Prostate gland (tissue), 2 donors: ENCODE measurements at regions not wholly inside any gene's neighbourhood (a gene's known extent, or its start where the extent isn't known, plus 50 kb on each side); places are given as distances from the start of the nearest gene placed in this dataset.

Experiments
- CTCF ChIP-seq, 4 experiments: fragments of 200-600 bp in 2 of 4; fragments of 450-650 bp in 2 of 4; sonication (generic) in 2 of 4; IDR thresholded peaks; 1 replicate in 3 of 4; 2 replicates in 1 of 4; pipeline ENCODE4 v1.5.1; 2016 to 2019; ENCODE audit warnings: antibody characterized with exemption in 4 of 4, mild to moderate bottlenecking in 2 of 4, moderate library complexity in 2 of 4
- POLR2A ChIP-seq: fragments of 450-650 bp; IDR thresholded peaks from one replicate; pipeline ENCODE4 v1.6.1; 2016; ENCODE audit warnings: antibody characterized with exemption, mild to moderate bottlenecking
- POLR2AphosphoS5 ChIP-seq: sonication (generic); formaldehyde crosslinking; IDR thresholded peaks from one replicate; pipeline ENCODE4 v1.6.1; 2017; ENCODE audit warnings: antibody characterized with exemption

GRCh38 chr5:124210111-124210910, 536.1 kb downstream of the ZNF608 start:
- TF ChIP-seq CTCF (IDR thresholded peaks at IDR 0.05), result no peak
- TF ChIP-seq POLR2A, result no peak
- no peak for TF ChIP-seq POLR2AphosphoS5
